K562 (cell line): ENCODE measurements at regions not wholly inside any gene's neighbourhood (a gene's known extent, or its start where the extent isn't known, plus 50 kb on each side); places are given as distances from the start of the nearest gene placed in this dataset.

Experiments used
- ATAC-seq: fragments of 200-7000 bp; cut with Tn5 transposase; 3 replicates; pipeline ENCODE4 v1.9.1; 2020; ENCODE audit warnings: moderate library complexity
- BruUV-seq: library from RNA; stranded (reverse); fragments of 400-500 nt; replicated peaks from 2 replicates; lab custom pipeline; 2021; lab: Mats Ljungman, UMichigan
- CTCF ChIA-PET: fragments of 300-600 bp; formaldehyde crosslinking; extraction: SDS; loops from one replicate; lab custom pipeline; 2021; ENCODE audit warnings: low intra/inter-chr PET ratio; lab: Yijun Ruan, JAX
- POLR2A ChIA-PET: fragments of 300-600, 350-650 bp; sonication (Branson Sonifier 250); formaldehyde crosslinking; extraction: SDS; loops from one replicate; lab custom pipeline; 2021; ENCODE audit warnings: antibody characterized with exemption, inconsistent platforms; lab: Yijun Ruan, JAX
- DNase-seq, 4 experiments: peaks; one replicate each; pipeline versions ENCODE4 v3.0.0 to v3.0.0-alpha.2; 2011 to 2018; ENCODE audit warnings: low spot score in 3 of 4, mixed read lengths in 3 of 4; ENCODE audit errors: extremely low read depth in 1 of 4
- FAIRE-seq: peaks from 2 replicates; lab custom pipeline; 2011; peaks lifted over from hg19 to GRCh38; lab: Jason Lieb, UNC
- H2AFZ ChIP-seq: 2 replicates; pipeline ENCODE4 v1.6.0; 2011; ENCODE audit warnings: low read depth, low read length, control low read depth, inconsistent platforms
- H3K27ac ChIP-seq: fragments of 200-600 bp; 3 replicates; pipeline ENCODE4 v1.8.0; 2011; ENCODE audit warnings: low read depth, mild to moderate bottlenecking, control low read depth, inconsistent platforms, low read length, moderate library complexity, mixed read lengths; ENCODE audit errors: extremely low read depth
- H3K27me3 ChIP-seq, 2 experiments: fragments of 300-600 bp in 1 of 2; 2 replicates in 1 of 2; 3 replicates in 1 of 2; pipeline versions ENCODE4 v1.6.0 to v1.8.0; 2011; ENCODE audit warnings: inconsistent platforms in 2 of 2, low read length in 2 of 2, mild to moderate bottlenecking in 1 of 2, mixed read lengths in 1 of 2, moderate library complexity in 1 of 2; ENCODE audit not compliant: control insufficient read depth in 2 of 2, insufficient read depth in 2 of 2
- H3K36me3 ChIP-seq: fragments of 300-600 bp; 3 replicates; pipeline ENCODE4 v1.8.0; 2011; ENCODE audit warnings: mild to moderate bottlenecking, low read length, inconsistent platforms; ENCODE audit not compliant: control insufficient read depth, insufficient read depth
- H3K4me1 ChIP-seq, 2 experiments: fragments of 200-600 bp in 1 of 2; replicated peaks in 1 of 2; 2 replicates in 1 of 2; 3 replicates in 1 of 2; pipeline versions ENCODE4 v1.5.1 to v1.8.0; 2011; ENCODE audit warnings: inconsistent platforms in 2 of 2, low read length in 2 of 2, mild to moderate bottlenecking in 1 of 2, mixed read lengths in 1 of 2, moderate library complexity in 1 of 2; ENCODE audit not compliant: control insufficient read depth in 2 of 2, insufficient read depth in 2 of 2
- H3K4me2 ChIP-seq: 2 replicates; pipeline ENCODE4 v1.6.1; 2011; ENCODE audit warnings: low read length, control low read depth, inconsistent platforms, mixed read lengths; ENCODE audit not compliant: insufficient read depth
- H3K4me3 ChIP-seq: fragments of 200-600 bp; sonication (generic), shearing (Covaris generic); 2 replicates; pipeline ENCODE4 v1.5.1; 2016; ENCODE audit warnings: control low read depth, inconsistent platforms
- H3K79me2 ChIP-seq: fragments of 200-600 bp; 3 replicates; pipeline ENCODE4 v1.8.0; 2011; ENCODE audit warnings: low read length, inconsistent platforms; ENCODE audit not compliant: control insufficient read depth, insufficient read depth
- H3K9ac ChIP-seq, 2 experiments: 2 replicates each; pipeline versions ENCODE4 v1.6.0 to v1.6.1; 2011; ENCODE audit warnings: low read depth in 2 of 2, low read length in 2 of 2, control low read depth in 1 of 2, inconsistent platforms in 1 of 2, mild to moderate bottlenecking in 1 of 2, mixed read lengths in 1 of 2; ENCODE audit not compliant: insufficient read depth in 1 of 2
- H3K9me1 ChIP-seq: one replicate; pipeline ENCODE4 v1.6.0; 2011; ENCODE audit warnings: inconsistent platforms, mild to moderate bottlenecking, low read length, moderate library complexity; ENCODE audit not compliant: control insufficient read depth, insufficient read depth
- H3K9me3 ChIP-seq: replicated peaks from 2 replicates; pipeline ENCODE4 v1.5.1; 2011; ENCODE audit warnings: low read depth, low read length, inconsistent platforms; ENCODE audit not compliant: control insufficient read depth, insufficient read depth
- H4K20me1 ChIP-seq: replicated peaks from 2 replicates; pipeline ENCODE4 v1.6.1; 2011; ENCODE audit warnings: low read length, inconsistent platforms, mixed read lengths; ENCODE audit not compliant: control insufficient read depth, insufficient read depth
- in situ Hi-C: fragments of 300-500 bp; cut with MboI; formaldehyde crosslinking; loops from 4 replicates; pipeline ENCODE4 v1.15.0; 2018; ENCODE audit warnings: inconsistent platforms, mixed read lengths
- intact Hi-C: fragments of 100-400 bp; cut with micrococcal nuclease; formaldehyde crosslinking; loops from 2 replicates; pipeline ENCODE4 v1.14.2; 2022
- TF ChIP-seq, protein P1 (sequence below), 2 experiments: fragments of 450-650 bp; formaldehyde crosslinking in 1 of 2; IDR thresholded peaks; 2 replicates each; pipeline versions ENCODE4 v1.4.0 to v1.6.1; 2014 to 2020; ENCODE audit warnings: mild to moderate bottlenecking in 2 of 2, borderline replicate concordance in 1 of 2, low read depth in 1 of 2
- TF ChIP-seq, protein P2 (sequence below): fragments of 250-450 bp; sonication (Bioruptor Pico); IDR thresholded peaks from 2 replicates; pipeline ENCODE4 v1.4.0; 2020
- TF ChIP-seq, protein P3 (sequence below): fragments of 250-450 bp; sonication (Bioruptor Pico); IDR thresholded peaks from 2 replicates; pipeline ENCODE4 v1.9.0; 2021; ENCODE audit warnings: mild to moderate bottlenecking, inconsistent platforms

DNA sequence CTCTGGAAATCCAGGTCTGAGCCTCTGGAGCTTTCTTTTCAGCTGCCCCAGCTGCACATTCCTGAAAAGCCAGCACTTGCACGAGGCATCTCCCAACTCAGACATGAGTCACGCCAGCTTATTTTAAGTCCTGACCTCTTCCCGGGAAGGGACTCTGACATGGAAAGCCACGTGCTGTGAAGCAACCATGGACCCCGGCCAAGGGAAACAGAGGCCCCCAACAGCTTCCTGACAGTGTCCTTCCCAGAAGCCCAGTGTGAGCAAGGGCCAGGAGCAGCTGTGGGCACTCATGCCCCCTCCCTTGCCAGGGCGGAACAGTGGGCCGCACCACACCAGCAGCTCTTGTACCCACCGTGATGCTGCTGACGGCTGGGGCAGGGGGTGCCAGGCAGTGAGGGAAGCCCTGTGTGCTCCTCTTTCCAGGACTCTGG, 118.8 kb upstream of the CADM1 start (continued):
- TF ChIP-seq, protein P1, sequence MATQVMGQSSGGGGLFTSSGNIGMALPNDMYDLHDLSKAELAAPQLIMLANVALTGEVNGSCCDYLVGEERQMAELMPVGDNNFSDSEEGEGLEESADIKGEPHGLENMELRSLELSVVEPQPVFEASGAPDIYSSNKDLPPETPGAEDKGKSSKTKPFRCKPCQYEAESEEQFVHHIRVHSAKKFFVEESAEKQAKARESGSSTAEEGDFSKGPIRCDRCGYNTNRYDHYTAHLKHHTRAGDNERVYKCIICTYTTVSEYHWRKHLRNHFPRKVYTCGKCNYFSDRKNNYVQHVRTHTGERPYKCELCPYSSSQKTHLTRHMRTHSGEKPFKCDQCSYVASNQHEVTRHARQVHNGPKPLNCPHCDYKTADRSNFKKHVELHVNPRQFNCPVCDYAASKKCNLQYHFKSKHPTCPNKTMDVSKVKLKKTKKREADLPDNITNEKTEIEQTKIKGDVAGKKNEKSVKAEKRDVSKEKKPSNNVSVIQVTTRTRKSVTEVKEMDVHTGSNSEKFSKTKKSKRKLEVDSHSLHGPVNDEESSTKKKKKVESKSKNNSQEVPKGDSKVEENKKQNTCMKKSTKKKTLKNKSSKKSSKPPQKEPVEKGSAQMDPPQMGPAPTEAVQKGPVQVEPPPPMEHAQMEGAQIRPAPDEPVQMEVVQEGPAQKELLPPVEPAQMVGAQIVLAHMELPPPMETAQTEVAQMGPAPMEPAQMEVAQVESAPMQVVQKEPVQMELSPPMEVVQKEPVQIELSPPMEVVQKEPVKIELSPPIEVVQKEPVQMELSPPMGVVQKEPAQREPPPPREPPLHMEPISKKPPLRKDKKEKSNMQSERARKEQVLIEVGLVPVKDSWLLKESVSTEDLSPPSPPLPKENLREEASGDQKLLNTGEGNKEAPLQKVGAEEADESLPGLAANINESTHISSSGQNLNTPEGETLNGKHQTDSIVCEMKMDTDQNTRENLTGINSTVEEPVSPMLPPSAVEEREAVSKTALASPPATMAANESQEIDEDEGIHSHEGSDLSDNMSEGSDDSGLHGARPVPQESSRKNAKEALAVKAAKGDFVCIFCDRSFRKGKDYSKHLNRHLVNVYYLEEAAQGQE (IDR thresholded peaks at IDR 0.05; ENCODE audit: borderline replicate concordance), result no peak
- TF ChIP-seq, protein P1 (CRISPR knock-in tag; IDR thresholded peaks at IDR 0.05; ENCODE audit: low read depth), result no peak

DNA sequence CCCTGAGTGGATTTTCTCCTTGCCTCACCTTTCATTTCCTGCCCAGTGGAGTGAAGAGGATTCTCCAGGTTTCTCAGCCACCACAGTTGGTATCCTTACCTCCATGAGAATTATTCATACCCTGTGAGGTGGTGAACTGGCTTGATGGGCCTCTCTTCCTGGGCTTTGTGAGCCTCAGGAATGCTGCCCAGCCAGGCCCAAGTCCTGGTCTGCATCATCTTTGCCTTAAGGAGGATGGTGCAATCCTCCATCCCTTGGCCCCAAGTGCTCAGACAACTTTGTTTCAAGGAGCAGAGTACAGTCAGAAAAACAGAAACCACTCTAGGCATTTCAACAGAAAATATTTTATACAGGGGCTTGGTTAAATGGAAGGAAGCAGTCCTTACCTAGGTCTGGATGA, 114.2 kb upstream of the CADM1 start:
- no peak for DNase-seq
- Histone ChIP-seq H3K79me2 (no peaks in the 10 kb centered on the region), H3K27ac (no peak overlapping the region), H3K9ac (no peak overlapping the region), H3K27me3 (no peaks in the 10 kb centered on the region), H4K20me1 (0 out of 2 replicates have a peak, but pooled peaks cover 4% of the 10 kb centered on the region), H3K36me3 (no peaks in the 10 kb centered on the region), H3K4me1 (no peaks in the 10 kb centered on the region), H3K9me1 (no peaks in the 10 kb centered on the region), H2AFZ (no peak overlapping the region), H3K4me2 (no peak overlapping the region), H3K4me3 (no peak overlapping the region), H3K9me3 (no peaks in the 10 kb centered on the region)
- BruUV-seq, result no TSS peak
- no peak for ATAC-seq
- in situ Hi-C loops (no loop called here), intact Hi-C loops (no loop called here)
- FAIRE-seq, result no peak
- TF ChIP-seq, protein P2, sequence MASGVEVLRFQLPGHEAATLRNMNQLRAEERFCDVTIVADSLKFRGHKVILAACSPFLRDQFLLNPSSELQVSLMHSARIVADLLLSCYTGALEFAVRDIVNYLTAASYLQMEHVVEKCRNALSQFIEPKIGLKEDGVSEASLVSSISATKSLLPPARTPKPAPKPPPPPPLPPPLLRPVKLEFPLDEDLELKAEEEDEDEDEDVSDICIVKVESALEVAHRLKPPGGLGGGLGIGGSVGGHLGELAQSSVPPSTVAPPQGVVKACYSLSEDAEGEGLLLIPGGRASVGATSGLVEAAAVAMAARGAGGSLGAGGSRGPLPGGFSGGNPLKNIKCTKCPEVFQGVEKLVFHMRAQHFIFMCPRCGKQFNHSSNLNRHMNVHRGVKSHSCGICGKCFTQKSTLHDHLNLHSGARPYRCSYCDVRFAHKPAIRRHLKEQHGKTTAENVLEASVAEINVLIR (CRISPR knock-in tag), result no peak
- TF ChIP-seq, protein P3, sequence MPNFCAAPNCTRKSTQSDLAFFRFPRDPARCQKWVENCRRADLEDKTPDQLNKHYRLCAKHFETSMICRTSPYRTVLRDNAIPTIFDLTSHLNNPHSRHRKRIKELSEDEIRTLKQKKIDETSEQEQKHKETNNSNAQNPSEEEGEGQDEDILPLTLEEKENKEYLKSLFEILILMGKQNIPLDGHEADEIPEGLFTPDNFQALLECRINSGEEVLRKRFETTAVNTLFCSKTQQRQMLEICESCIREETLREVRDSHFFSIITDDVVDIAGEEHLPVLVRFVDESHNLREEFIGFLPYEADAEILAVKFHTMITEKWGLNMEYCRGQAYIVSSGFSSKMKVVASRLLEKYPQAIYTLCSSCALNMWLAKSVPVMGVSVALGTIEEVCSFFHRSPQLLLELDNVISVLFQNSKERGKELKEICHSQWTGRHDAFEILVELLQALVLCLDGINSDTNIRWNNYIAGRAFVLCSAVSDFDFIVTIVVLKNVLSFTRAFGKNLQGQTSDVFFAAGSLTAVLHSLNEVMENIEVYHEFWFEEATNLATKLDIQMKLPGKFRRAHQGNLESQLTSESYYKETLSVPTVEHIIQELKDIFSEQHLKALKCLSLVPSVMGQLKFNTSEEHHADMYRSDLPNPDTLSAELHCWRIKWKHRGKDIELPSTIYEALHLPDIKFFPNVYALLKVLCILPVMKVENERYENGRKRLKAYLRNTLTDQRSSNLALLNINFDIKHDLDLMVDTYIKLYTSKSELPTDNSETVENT (CRISPR knock-in tag), result no peak
- ChIA-PET CTCF (no interaction called here), POLR2A (interaction anchor here (0.6 kb wide), 1 partner anchor 94 kb away, joined by 3 read pairs; no protein-coding TSS in a partner anchor)
